ENCODE measurements at regions not wholly inside any gene's neighbourhood (a gene's known extent, or its start where the extent isn't known, plus 50 kb on each side); places are given as distances from the start of the nearest gene placed in this dataset.

DNA sequence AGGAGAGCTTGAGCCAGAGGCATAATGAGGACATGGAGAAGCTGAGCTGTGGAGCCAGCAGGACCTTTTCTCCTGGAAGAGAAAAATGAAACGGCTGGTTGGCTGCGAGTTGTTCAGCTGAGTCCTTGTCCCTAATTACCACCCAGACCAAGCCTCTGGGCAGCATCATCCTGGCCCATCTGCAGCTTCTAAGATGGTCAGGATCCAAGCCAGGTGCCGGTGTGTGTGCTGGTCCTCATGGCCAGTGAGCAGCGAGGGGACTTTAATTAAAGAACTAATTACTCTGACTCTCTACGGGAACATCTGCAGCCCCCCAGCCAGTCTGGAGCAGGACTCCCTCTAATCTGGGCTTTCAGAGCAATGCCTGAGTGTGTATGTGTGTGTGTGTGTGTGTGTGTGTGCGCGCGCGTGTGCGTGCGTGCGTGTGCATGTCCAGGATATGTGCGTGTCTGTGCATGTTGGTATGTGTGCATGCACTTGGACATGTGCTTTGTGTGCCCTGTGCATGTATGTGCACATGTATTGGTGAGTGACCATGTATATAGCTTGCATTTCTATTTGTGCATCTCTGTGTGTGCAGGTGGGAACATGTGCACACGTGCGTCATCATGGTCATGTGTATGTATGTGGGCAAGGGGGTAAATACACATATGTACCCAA, 173.9 kb downstream of the DHX35 start:
- ChIA-PET CTCF (interaction anchor here (0.7 kb wide), 1 partner anchor 35 kb away, joined by 3 read pairs; no protein-coding TSS in a partner anchor), POLR2A (no interaction called here)
- Histone ChIP-seq H3K4me3 (ENCODE audit: low read depth, low read length) (no peak overlapping the region), H3K9me3 (ENCODE audit: control insufficient read depth, insufficient read depth, low read depth, low read length) (no peaks in the 10 kb centered on the region), H3K36me3 (ENCODE audit: control insufficient read depth in 2 of 2, insufficient read depth in 1 of 2, low read length in 2 of 2) (no peaks in the 10 kb centered on the region), H3K4me1 (ENCODE audit: control insufficient read depth, insufficient read depth, low read length) (no peaks in the 10 kb centered on the region), H3K27ac (ENCODE audit: extremely low read depth, low read depth, low read length) (no peak overlapping the region)
- no peak for TF ChIP-seq ZNF501 (tag by site-specific recombination; IDR thresholded peaks at IDR 0.05)
- TF ChIP-seq OVOL3 (tag by site-specific recombination; IDR thresholded peaks at IDR 0.05) = no peak
- no peak for TF ChIP-seq ZBTB8A (tag by site-specific recombination; IDR thresholded peaks at IDR 0.05)
- no peak for TF ChIP-seq ZNF571 (tag by site-specific recombination; IDR thresholded peaks at IDR 0.05)
- no peak for TF ChIP-seq ZNF341 (tag by site-specific recombination; IDR thresholded peaks at IDR 0.05; ENCODE audit: low read depth)
- no peak for TF ChIP-seq ZNF473 (tag by site-specific recombination; IDR thresholded peaks at IDR 0.05)
- no peak for TF ChIP-seq ZNF747 (tag by site-specific recombination; IDR thresholded peaks at IDR 0.05)
- TF ChIP-seq ZBTB21 (tag by site-specific recombination; IDR thresholded peaks at IDR 0.05) = no peak
- TF ChIP-seq, protein P1, sequence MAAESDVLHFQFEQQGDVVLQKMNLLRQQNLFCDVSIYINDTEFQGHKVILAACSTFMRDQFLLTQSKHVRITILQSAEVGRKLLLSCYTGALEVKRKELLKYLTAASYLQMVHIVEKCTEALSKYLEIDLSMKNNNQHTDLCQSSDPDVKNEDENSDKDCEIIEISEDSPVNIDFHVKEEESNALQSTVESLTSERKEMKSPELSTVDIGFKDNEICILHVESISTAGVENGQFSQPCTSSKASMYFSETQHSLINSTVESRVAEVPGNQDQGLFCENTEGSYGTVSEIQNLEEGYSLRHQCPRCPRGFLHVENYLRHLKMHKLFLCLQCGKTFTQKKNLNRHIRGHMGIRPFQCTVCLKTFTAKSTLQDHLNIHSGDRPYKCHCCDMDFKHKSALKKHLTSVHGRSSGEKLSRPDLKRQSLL (tag by site-specific recombination; IDR thresholded peaks at IDR 0.05) = no peak
- TF ChIP-seq ZNF791 (tag by site-specific recombination; IDR thresholded peaks at IDR 0.05) = no peak
- no peak for TF ChIP-seq ZNF639 (tag by site-specific recombination; IDR thresholded peaks at IDR 0.05)
- TF ChIP-seq PRDM6 (tag by site-specific recombination; IDR thresholded peaks at IDR 0.05) = no peak
- TF ChIP-seq ZNF157 (tag by site-specific recombination; IDR thresholded peaks at IDR 0.05) = no peak
- TF ChIP-seq SP2 (tag by site-specific recombination; IDR thresholded peaks at IDR 0.05) = no peak
- TF ChIP-seq ZNF629 (tag by site-specific recombination; IDR thresholded peaks at IDR 0.05) = no peak
- TF ChIP-seq ZNF433 (tag by site-specific recombination; IDR thresholded peaks at IDR 0.05; ENCODE audit: low read depth) = no peak
- TF ChIP-seq SALL2 (tag by site-specific recombination; IDR thresholded peaks at IDR 0.05; ENCODE audit: borderline replicate concordance) = no peak
- TF ChIP-seq ZNF768 (tag by site-specific recombination; IDR thresholded peaks at IDR 0.05) = no peak
- no peak for TF ChIP-seq ZFHX2 (tag by site-specific recombination; conservative IDR thresholded peaks at IDR 0.05)

DNA sequence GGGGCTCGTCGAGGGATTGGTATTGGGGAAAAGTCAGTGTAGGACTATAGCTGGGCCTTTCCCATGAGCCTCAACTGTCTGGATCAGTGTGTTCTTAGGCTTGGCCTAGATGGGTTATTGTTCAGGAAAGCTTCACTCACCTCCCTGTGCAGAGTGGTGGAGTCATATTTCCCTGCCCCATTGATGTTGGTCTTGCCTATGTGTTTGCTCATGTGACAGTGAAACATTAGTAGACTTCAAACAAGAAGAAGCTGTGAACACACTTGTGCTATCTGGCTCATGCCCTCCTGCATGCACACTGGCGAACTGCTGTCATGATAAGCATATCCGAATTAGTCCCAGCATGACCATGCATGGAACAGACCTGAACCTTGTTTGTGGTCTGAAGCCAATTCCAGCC, 171.1 kb downstream of the DHX35 start:
- TF ChIP-seq ZEB2 (tag by site-specific recombination; IDR thresholded peaks at IDR 0.05) (no peak), SP3 (tag by site-specific recombination; IDR thresholded peaks at IDR 0.05) (no peak), ZNF560 (tag by site-specific recombination; IDR thresholded peaks at IDR 0.05; ENCODE audit: borderline replicate concordance) (no peak), ZNF23 (tag by site-specific recombination; IDR thresholded peaks at IDR 0.05; ENCODE audit: borderline replicate concordance) (no peak), ZNF837 (tag by site-specific recombination; IDR thresholded peaks at IDR 0.05) (no peak), HOXD13 (CRISPR knock-in tag; IDR thresholded peaks at IDR 0.05; ENCODE audit: borderline replicate concordance) (no peak), ZNF423 (tag by site-specific recombination; IDR thresholded peaks at IDR 0.05) (no peak), ZNF223 (tag by site-specific recombination; IDR thresholded peaks at IDR 0.05) (no peak), ZNF514 (tag by site-specific recombination; IDR thresholded peaks at IDR 0.05) (no peak), ZNF645 (tag by site-specific recombination; IDR thresholded peaks at IDR 0.05) (no peak), SP7 (tag by site-specific recombination; IDR thresholded peaks at IDR 0.05) (no peak), YY1 (tag by site-specific recombination; IDR thresholded peaks at IDR 0.05) (no peak)
- Histone ChIP-seq H3K9me3 (ENCODE audit: control insufficient read depth, insufficient read depth, low read depth, low read length) (no peaks in the 10 kb centered on the region), H3K4me1 (ENCODE audit: control insufficient read depth, insufficient read depth, low read length) (no peaks in the 10 kb centered on the region), H3K36me3 (ENCODE audit: control insufficient read depth in 2 of 2, insufficient read depth in 1 of 2, low read length in 2 of 2) (no peaks in the 10 kb centered on the region), H3K4me3 (ENCODE audit: low read depth, low read length) (no peak overlapping the region), H3K27ac (ENCODE audit: extremely low read depth, low read depth, low read length) (no peak overlapping the region)
- ChIA-PET POLR2A (no interaction called here), CTCF (interaction anchor here (1.4 kb wide), 1 partner anchor 132 kb away, joined by 3 read pairs; no protein-coding TSS in a partner anchor)

Measured in HEK293 (cell line).